Keratinocyte (primary cell): ENCODE measurements at regions not wholly inside any gene's neighbourhood (a gene's known extent, or its start where the extent isn't known, plus 50 kb on each side); places are given as distances from the start of the nearest gene placed in this dataset.

Source experiments
- EZH2 ChIP-seq: IDR thresholded peaks from one replicate; pipeline ENCODE4 v1.6.1; 2012; ENCODE audit warnings: inconsistent platforms, mild to moderate bottlenecking, low read length, moderate library complexity
- TF ChIP-seq, protein P1 (sequence below), 3 experiments: IDR thresholded peaks in 1 of 3; conservative IDR thresholded peaks in 1 of 3; optimal IDR thresholded peaks in 1 of 3; 2 replicates in 2 of 3; 3 replicates in 1 of 3; pipeline versions ENCODE3 to v1.5.1; 2011; ENCODE audit warnings: low read length in 3 of 3, mild to moderate bottlenecking in 3 of 3, moderate library complexity in 2 of 3, control low read depth in 1 of 3, inconsistent platforms in 1 of 3; ENCODE audit not compliant: insufficient read depth in 2 of 3; ENCODE audit errors: extremely low read depth in 1 of 3

- TF ChIP-seq, protein P1, sequence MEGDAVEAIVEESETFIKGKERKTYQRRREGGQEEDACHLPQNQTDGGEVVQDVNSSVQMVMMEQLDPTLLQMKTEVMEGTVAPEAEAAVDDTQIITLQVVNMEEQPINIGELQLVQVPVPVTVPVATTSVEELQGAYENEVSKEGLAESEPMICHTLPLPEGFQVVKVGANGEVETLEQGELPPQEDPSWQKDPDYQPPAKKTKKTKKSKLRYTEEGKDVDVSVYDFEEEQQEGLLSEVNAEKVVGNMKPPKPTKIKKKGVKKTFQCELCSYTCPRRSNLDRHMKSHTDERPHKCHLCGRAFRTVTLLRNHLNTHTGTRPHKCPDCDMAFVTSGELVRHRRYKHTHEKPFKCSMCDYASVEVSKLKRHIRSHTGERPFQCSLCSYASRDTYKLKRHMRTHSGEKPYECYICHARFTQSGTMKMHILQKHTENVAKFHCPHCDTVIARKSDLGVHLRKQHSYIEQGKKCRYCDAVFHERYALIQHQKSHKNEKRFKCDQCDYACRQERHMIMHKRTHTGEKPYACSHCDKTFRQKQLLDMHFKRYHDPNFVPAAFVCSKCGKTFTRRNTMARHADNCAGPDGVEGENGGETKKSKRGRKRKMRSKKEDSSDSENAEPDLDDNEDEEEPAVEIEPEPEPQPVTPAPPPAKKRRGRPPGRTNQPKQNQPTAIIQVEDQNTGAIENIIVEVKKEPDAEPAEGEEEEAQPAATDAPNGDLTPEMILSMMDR (optimal IDR thresholded peaks at IDR 0.05 in 1 of 3, IDR thresholded peaks at IDR 0.05 in 1 of 3, conservative IDR thresholded peaks at IDR 0.05 in 1 of 3; ENCODE audit: extremely low read depth in 1 of 3, insufficient read depth in 2 of 3, low read length in 3 of 3) = no peak
- no peak for TF ChIP-seq EZH2
These were observed 177.6 kb upstream of the DPYD start for GRCh38 chr1:98098473-98098872.
